ENCODE measurements at regions not wholly inside any gene's neighbourhood (a gene's known extent, or its start where the extent isn't known, plus 50 kb on each side); places are given as distances from the start of the nearest gene placed in this dataset.

DNA sequence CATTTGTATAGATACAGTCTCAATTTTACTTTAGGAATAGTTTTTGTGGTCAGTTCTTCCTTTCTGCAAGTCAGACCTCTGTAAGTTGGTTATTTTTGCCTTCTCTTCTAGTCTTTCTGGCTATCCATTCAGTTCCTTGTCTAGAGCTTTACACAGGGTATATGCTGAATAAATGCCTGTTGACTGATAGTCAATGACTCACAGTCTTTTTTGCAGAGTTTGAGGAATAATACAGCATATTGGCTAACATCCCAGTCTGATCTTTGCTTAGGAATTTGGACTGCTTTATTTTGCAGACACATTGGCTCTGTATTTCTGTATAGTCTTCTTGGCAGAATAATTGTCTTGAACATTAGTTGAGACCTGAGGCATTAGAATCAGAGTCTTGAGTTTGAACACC is 132.4 kb downstream of the MAGEC1 start (continued):
- TF ChIP-seq, protein P1, sequence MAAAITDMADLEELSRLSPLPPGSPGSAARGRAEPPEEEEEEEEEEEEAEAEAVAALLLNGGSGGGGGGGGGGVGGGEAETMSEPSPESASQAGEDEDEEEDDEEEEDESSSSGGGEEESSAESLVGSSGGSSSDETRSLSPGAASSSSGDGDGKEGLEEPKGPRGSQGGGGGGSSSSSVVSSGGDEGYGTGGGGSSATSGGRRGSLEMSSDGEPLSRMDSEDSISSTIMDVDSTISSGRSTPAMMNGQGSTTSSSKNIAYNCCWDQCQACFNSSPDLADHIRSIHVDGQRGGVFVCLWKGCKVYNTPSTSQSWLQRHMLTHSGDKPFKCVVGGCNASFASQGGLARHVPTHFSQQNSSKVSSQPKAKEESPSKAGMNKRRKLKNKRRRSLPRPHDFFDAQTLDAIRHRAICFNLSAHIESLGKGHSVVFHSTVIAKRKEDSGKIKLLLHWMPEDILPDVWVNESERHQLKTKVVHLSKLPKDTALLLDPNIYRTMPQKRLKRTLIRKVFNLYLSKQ (tag by site-specific recombination; IDR thresholded peaks at IDR 0.05; ENCODE audit: borderline replicate concordance) = no peak
- TF ChIP-seq YY1 (tag by site-specific recombination; IDR thresholded peaks at IDR 0.05) (no peak), ZIC2 (tag by site-specific recombination; IDR thresholded peaks at IDR 0.05) (no peak), ZBTB7A (tag by site-specific recombination; IDR thresholded peaks at IDR 0.05; ENCODE audit: low read depth) (no peak), REPIN1 (tag by site-specific recombination; IDR thresholded peaks at IDR 0.05; ENCODE audit: low read depth) (no peak), OSR2 (tag by site-specific recombination; IDR thresholded peaks at IDR 0.05) (no peak)
- TF ChIP-seq, protein P2, sequence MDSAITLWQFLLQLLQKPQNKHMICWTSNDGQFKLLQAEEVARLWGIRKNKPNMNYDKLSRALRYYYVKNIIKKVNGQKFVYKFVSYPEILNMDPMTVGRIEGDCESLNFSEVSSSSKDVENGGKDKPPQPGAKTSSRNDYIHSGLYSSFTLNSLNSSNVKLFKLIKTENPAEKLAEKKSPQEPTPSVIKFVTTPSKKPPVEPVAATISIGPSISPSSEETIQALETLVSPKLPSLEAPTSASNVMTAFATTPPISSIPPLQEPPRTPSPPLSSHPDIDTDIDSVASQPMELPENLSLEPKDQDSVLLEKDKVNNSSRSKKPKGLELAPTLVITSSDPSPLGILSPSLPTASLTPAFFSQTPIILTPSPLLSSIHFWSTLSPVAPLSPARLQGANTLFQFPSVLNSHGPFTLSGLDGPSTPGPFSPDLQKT (IDR thresholded peaks at IDR 0.05; ENCODE audit: borderline replicate concordance, low read depth, low read length) = no peak

DNA sequence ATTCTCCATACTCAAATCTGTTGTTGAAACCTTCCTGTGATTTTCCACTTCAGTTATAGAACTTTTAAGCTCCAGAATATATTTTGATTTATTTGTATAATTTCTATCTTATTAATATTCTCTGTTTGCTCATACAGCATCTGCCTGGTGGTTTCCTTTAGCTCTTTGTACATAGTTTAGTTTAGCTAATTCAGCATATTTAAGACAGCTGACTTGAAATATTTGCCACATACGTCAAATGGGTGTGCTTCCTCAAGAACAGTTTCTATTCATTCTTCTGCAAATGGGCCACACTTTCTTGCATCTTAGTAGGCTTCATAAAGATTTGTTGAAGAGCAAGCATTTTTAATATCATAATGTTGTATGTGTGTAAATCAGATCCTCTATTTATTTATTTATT is 101.8 kb downstream of the MAGEC1 start:
- ChIA-PET CTCF (no interaction called here), POLR2A (no interaction called here)
- no peaks in the 10 kb centered on the region for H3K4me1 ChIP-seq (ENCODE audit: control insufficient read depth, insufficient read depth, low read length)
- H3K36me3 ChIP-seq (ENCODE audit: control insufficient read depth in 2 of 2, insufficient read depth in 1 of 2, low read length in 2 of 2) = no peaks in the 10 kb centered on the region
- no peak overlapping the region for H3K27ac ChIP-seq (ENCODE audit: extremely low read depth, low read depth, low read length)
- H3K9me3 ChIP-seq (ENCODE audit: control insufficient read depth, insufficient read depth, low read depth, low read length) = no peaks in the 10 kb centered on the region
- H3K4me3 ChIP-seq (ENCODE audit: low read depth, low read length) = no peak overlapping the region
- TF ChIP-seq ZNF555 (tag by site-specific recombination; conservative IDR thresholded peaks at IDR 0.05) = no peak
- no peak for TF ChIP-seq ZNF292 (tag by site-specific recombination; IDR thresholded peaks at IDR 0.05; ENCODE audit: borderline replicate concordance, low read depth)
- no peak for TF ChIP-seq ZNF654 (tag by site-specific recombination; IDR thresholded peaks at IDR 0.05; ENCODE audit: low read depth)
- TF ChIP-seq ZFP3 (tag by site-specific recombination; IDR thresholded peaks at IDR 0.05; ENCODE audit: low read depth) = no peak
- TF ChIP-seq ZNF768 (tag by site-specific recombination; IDR thresholded peaks at IDR 0.05) = no peak
- TF ChIP-seq ZNF777 (tag by site-specific recombination; IDR thresholded peaks at IDR 0.05; ENCODE audit: borderline replicate concordance) = no peak
- TF ChIP-seq YY1 (tag by site-specific recombination; IDR thresholded peaks at IDR 0.05) = no peak
- TF ChIP-seq, protein P1 (tag by site-specific recombination; IDR thresholded peaks at IDR 0.05; ENCODE audit: borderline replicate concordance) = no peak
- TF ChIP-seq, protein P3, sequence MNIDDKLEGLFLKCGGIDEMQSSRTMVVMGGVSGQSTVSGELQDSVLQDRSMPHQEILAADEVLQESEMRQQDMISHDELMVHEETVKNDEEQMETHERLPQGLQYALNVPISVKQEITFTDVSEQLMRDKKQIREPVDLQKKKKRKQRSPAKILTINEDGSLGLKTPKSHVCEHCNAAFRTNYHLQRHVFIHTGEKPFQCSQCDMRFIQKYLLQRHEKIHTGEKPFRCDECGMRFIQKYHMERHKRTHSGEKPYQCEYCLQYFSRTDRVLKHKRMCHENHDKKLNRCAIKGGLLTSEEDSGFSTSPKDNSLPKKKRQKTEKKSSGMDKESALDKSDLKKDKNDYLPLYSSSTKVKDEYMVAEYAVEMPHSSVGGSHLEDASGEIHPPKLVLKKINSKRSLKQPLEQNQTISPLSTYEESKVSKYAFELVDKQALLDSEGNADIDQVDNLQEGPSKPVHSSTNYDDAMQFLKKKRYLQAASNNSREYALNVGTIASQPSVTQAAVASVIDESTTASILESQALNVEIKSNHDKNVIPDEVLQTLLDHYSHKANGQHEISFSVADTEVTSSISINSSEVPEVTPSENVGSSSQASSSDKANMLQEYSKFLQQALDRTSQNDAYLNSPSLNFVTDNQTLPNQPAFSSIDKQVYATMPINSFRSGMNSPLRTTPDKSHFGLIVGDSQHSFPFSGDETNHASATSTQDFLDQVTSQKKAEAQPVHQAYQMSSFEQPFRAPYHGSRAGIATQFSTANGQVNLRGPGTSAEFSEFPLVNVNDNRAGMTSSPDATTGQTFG (tag by site-specific recombination; IDR thresholded peaks at IDR 0.05; ENCODE audit: borderline replicate concordance) = no peak
- TF ChIP-seq GLI2 (tag by site-specific recombination; IDR thresholded peaks at IDR 0.05; ENCODE audit: borderline replicate concordance, low read depth) = no peak
- no peak for TF ChIP-seq ZNF623 (tag by site-specific recombination; IDR thresholded peaks at IDR 0.05)
- TF ChIP-seq, protein P4, sequence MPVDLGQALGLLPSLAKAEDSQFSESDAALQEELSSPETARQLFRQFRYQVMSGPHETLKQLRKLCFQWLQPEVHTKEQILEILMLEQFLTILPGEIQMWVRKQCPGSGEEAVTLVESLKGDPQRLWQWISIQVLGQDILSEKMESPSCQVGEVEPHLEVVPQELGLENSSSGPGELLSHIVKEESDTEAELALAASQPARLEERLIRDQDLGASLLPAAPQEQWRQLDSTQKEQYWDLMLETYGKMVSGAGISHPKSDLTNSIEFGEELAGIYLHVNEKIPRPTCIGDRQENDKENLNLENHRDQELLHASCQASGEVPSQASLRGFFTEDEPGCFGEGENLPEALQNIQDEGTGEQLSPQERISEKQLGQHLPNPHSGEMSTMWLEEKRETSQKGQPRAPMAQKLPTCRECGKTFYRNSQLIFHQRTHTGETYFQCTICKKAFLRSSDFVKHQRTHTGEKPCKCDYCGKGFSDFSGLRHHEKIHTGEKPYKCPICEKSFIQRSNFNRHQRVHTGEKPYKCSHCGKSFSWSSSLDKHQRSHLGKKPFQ (tag by site-specific recombination; IDR thresholded peaks at IDR 0.05) = no peak
- TF ChIP-seq, protein P5, sequence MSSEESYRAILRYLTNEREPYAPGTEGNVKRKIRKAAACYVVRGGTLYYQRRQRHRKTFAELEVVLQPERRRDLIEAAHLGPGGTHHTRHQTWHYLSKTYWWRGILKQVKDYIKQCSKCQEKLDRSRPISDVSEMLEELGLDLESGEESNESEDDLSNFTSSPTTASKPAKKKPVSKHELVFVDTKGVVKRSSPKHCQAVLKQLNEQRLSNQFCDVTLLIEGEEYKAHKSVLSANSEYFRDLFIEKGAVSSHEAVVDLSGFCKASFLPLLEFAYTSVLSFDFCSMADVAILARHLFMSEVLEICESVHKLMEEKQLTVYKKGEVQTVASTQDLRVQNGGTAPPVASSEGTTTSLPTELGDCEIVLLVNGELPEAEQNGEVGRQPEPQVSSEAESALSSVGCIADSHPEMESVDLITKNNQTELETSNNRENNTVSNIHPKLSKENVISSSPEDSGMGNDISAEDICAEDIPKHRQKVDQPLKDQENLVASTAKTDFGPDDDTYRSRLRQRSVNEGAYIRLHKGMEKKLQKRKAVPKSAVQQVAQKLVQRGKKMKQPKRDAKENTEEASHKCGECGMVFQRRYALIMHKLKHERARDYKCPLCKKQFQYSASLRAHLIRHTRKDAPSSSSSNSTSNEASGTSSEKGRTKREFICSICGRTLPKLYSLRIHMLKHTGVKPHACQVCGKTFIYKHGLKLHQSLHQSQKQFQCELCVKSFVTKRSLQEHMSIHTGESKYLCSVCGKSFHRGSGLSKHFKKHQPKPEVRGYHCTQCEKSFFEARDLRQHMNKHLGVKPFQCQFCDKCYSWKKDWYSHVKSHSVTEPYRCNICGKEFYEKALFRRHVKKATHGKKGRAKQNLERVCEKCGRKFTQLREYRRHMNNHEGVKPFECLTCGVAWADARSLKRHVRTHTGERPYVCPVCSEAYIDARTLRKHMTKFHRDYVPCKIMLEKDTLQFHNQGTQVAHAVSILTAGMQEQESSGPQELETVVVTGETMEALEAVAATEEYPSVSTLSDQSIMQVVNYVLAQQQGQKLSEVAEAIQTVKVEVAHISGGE (tag by site-specific recombination; conservative IDR thresholded peaks at IDR 0.05; ENCODE audit: low read depth) = no peak
- TF ChIP-seq, protein P6, sequence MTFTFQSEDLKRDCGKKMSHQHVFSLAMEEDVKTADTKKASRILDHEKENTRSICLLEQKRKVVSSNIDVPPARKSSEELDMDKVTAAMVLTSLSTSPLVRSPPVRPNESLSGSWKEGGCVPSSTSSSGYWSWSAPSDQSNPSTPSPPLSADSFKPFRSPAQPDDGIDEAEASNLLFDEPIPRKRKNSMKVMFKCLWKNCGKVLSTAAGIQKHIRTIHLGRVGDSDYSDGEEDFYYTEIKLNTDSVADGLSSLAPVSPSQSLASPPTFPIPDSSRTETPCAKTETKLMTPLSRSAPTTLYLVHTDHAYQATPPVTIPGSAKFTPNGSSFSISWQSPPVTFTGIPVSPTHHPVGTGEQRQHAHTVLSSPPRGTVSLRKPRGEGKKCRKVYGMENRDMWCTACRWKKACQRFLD (tag by site-specific recombination; IDR thresholded peaks at IDR 0.05) = no peak
- TF ChIP-seq, protein P7, sequence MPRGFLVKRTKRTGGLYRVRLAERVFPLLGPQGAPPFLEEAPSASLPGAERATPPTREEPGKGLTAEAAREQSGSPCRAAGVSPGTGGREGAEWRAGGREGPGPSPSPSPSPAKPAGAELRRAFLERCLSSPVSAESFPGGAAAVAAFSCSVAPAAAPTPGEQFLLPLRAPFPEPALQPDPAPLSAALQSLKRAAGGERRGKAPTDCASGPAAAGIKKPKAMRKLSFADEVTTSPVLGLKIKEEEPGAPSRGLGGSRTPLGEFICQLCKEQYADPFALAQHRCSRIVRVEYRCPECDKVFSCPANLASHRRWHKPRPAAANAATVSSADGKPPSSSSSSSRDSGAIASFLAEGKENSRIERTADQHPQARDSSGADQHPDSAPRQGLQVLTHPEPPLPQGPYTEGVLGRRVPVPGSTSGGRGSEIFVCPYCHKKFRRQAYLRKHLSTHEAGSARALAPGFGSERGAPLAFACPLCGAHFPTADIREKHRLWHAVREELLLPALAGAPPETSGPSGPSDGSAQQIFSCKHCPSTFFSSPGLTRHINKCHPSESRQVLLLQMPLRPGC (tag by site-specific recombination; IDR thresholded peaks at IDR 0.05) = no peak

Data from HEK293 (cell line).